Activated CD8-positive, alpha-beta T cell treated with anti-CD3 and anti-CD28 coated beads, Interleukin-2, amount 10 ng/mL, durations not matched to agents 7 days and 5 days (primary cell): ENCODE measurements at regions not wholly inside any gene's neighbourhood (a gene's known extent, or its start where the extent isn't known, plus 50 kb on each side); places are given as distances from the start of the nearest gene placed in this dataset.
"Not testable (repeated sequence)": the region's sequence is repeated elsewhere in the genome, so short reads cannot be mapped to it uniquely, and the experiment has no call there.

Experiments used
- ATAC-seq: fragments of 150-1000 bp; cut with Tn5 transposase; one replicate; pipeline ENCODE4 v1.10.0; 2021; ENCODE audit warnings: moderate library complexity
- CTCF ChIA-PET: fragments of 350-600 bp; sonication (Branson Sonifier 250); formaldehyde crosslinking; loops from one replicate; lab custom pipeline; 2021; ENCODE audit warnings: antibody characterized with exemption; lab: Charles Lee
- POLR2A ChIA-PET: fragments of 350-600 bp; sonication (Branson Sonifier 250); formaldehyde crosslinking; loops from one replicate; lab custom pipeline; 2021; ENCODE audit warnings: antibody characterized with exemption; lab: Charles Lee
- DNase-seq: peaks from one replicate; pipeline ENCODE4 v3.0.0-alpha.2; 2020
- H3K27ac Mint-ChIP-seq: one replicate; pipeline ENCODE4 v1.8.0; 2021; ENCODE audit warnings: mild to moderate bottlenecking, mixed read lengths
- H3K27me3 Mint-ChIP-seq: one replicate; pipeline ENCODE4 v1.8.0; 2021; ENCODE audit warnings: low read depth, mixed read lengths
- H3K36me3 Mint-ChIP-seq: one replicate; pipeline ENCODE4 v1.8.0; 2021; ENCODE audit warnings: low read depth, mixed read lengths
- H3K4me1 Mint-ChIP-seq: one replicate; pipeline ENCODE4 v1.8.0; 2021; ENCODE audit warnings: low read depth, mixed read lengths
- H3K4me3 Mint-ChIP-seq: one replicate; pipeline ENCODE4 v1.8.0; 2021; ENCODE audit warnings: mild to moderate bottlenecking, mixed read lengths
- H3K9me3 Mint-ChIP-seq: one replicate; pipeline ENCODE4 v1.8.0; 2022; ENCODE audit warnings: mixed read lengths; ENCODE audit not compliant: insufficient read depth

DNA sequence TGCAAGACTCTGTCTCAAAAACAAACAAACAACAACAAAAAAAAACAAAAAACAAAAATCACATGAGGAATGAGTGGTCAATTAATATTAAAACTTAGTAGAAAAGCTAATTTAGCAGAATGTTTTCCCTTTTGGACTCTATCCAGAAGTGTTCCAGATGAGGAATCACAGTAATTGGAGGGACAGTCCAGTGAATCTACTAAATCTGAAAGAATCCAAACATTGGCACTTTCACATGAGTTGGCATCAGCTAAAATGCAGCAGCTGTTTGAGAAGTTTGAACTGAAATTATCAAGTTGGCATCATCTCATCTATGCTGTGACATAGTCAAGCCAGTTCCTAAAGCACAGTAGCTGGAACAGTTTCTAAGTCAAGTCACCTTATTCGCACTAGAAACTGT lies 367.8 kb downstream of the PPP1R3A start:
- Mint-ChIP-seq H3K4me1 (no peaks in the 10 kb centered on the region), H3K27ac (no peak overlapping the region), H3K36me3 (no peaks in the 10 kb centered on the region), H3K4me3 (no peak overlapping the region), H3K9me3 (no peaks in the 10 kb centered on the region), H3K27me3 (no peaks in the 10 kb centered on the region)
- no peak for ATAC-seq
- DNase-seq, result no peak
- POLR2A ChIA-PET, result no interaction called here
- CTCF ChIA-PET, result no interaction called here

- DNase-seq (no peak), ATAC-seq (no peak)
- H3K4me1 Mint-ChIP-seq, result no peaks in the 10 kb centered on the region
- H3K27ac Mint-ChIP-seq, result no peak overlapping the region
- POLR2A ChIA-PET, result no interaction called here
- no peak overlapping the region for H3K4me3 Mint-ChIP-seq
- H3K9me3 Mint-ChIP-seq, result no peaks in the 10 kb centered on the region
- CTCF ChIA-PET, result no interaction called here
- no peaks in the 10 kb centered on the region for H3K36me3 Mint-ChIP-seq
- H3K27me3 Mint-ChIP-seq, result no peaks in the 10 kb centered on the region
Measured at GRCh38 chr7:113548561-113548960, 370.2 kb downstream of the PPP1R3A start.

GRCh38 chr7:113548137-113548536 lies 370.7 kb downstream of the PPP1R3A start:
- Mint-ChIP-seq H3K9me3 (no peaks in the 10 kb centered on the region), H3K27me3 (no peaks in the 10 kb centered on the region), H3K27ac (no peak overlapping the region), H3K4me3 (no peak overlapping the region), H3K4me1 (no peaks in the 10 kb centered on the region), H3K36me3 (no peaks in the 10 kb centered on the region)
- ChIA-PET CTCF (no interaction called here), POLR2A (no interaction called here)
- ATAC-seq (no peak), DNase-seq (no peak)

DNA sequence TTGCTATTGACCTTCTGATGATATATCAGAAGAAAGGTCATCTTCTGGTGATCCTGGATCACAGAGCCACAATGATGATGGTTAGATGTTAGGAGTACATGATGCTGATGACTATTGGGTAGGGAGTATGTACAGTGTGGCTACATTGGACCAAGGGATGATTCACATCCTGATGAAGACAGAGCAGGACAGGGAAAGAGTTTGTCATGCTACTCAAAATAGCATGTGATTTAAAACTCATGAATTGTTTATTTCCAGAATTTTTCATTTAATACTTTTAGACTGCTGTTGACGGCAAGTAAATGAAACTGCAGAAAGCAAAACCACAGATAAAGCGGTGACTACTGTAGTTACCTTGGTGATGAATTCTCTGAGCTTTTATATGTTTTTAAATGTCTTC lies 397.3 kb downstream of the PPP1R3A start:
- Mint-ChIP-seq H3K4me3 (no peak overlapping the region), H3K36me3 (no peaks in the 10 kb centered on the region), H3K27ac (no peak overlapping the region), H3K4me1 (no peaks in the 10 kb centered on the region), H3K27me3 (no peaks in the 10 kb centered on the region), H3K9me3 (no peaks in the 10 kb centered on the region)
- CTCF ChIA-PET, result no interaction called here
- POLR2A ChIA-PET, result no interaction called here
- DNase-seq, result no peak
- ATAC-seq, result no peak

DNA sequence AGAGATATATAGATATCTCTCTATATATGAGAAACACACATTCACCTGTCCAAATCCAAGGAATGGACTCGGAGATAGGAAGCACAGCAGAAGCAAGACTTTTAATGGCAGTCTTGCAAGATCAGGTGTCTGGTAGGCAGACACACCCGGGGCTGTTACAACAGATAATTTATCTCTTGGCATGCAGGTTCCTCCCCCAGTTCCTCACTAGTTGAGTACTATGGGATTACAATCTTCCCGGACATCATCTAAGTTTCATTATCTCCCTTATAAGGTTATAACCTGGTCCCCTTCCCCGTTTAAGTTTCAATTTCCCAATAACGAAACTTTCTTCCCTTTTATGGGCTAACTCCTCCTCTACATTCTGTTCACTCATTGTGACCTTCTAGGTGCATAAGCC lies 399.3 kb downstream of the PPP1R3A start:
- no peaks in the 10 kb centered on the region for H3K9me3 Mint-ChIP-seq
- ATAC-seq, result no peak
- no peak for DNase-seq

DNA sequence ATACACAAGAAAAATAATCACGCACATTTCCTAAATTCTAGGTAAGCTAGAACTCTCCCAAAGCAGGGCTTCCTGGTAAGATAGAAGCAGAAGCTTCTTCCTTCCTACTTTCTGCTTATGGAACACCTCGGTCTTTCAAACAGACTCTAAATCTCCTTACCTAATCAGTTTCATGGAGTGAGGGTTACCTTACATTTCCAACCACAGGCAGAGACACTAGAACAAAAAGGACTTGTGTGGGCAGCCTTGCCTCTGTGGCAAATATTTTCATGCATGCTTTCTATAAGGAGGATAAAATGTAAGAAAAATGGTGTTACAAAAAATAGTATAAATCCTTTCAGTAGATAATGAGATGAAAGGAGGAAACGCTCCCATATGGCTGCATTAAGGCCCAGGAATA lies 386.3 kb upstream of the SMIM30 start:
- H3K27ac Mint-ChIP-seq, result no peak overlapping the region
- ChIA-PET POLR2A (no interaction called here), CTCF (no interaction called here)
- no peak for ATAC-seq
- no peaks in the 10 kb centered on the region for H3K27me3 Mint-ChIP-seq
- no peak for DNase-seq
- no peaks in the 10 kb centered on the region for H3K36me3 Mint-ChIP-seq
- H3K4me3 Mint-ChIP-seq, result no peak overlapping the region
- no peaks in the 10 kb centered on the region for H3K4me1 Mint-ChIP-seq
- H3K9me3 Mint-ChIP-seq, result no peaks in the 10 kb centered on the region

More for the DNA sequence above, 399.3 kb downstream of the PPP1R3A start:
- CTCF ChIA-PET, result no interaction called here
- Mint-ChIP-seq H3K4me1 (no peaks in the 10 kb centered on the region), H3K4me3 (no peak overlapping the region), H3K36me3 (no peaks in the 10 kb centered on the region), H3K27ac (no peak overlapping the region), H3K27me3 (no peaks in the 10 kb centered on the region)
- POLR2A ChIA-PET, result no interaction called here

- Mint-ChIP-seq H3K4me3 (no peak overlapping the region), H3K9me3 (no peaks in the 10 kb centered on the region), H3K36me3 (no peaks in the 10 kb centered on the region), H3K27me3 (no peaks in the 10 kb centered on the region), H3K4me1 (no peaks in the 10 kb centered on the region), H3K27ac (no peak overlapping the region)
- ChIA-PET POLR2A (no interaction called here), CTCF (no interaction called here)
- no peak for DNase-seq
- ATAC-seq, result no peak
Measured at GRCh38 chr7:113504142-113504541, 385.8 kb upstream of the SMIM30 start.

GRCh38 chr7:113496586-113496985 lies 378.2 kb upstream of the SMIM30 start:
- H3K4me1 Mint-ChIP-seq, DNase-seq, POLR2A ChIA-PET, H3K4me3 Mint-ChIP-seq, H3K27me3 Mint-ChIP-seq, H3K36me3 Mint-ChIP-seq, CTCF ChIA-PET, ATAC-seq, H3K27ac Mint-ChIP-seq, H3K9me3 Mint-ChIP-seq: not testable (repeated sequence)

GRCh38 chr7:113494797-113495566 lies 376.6 kb upstream of the SMIM30 start:
- H3K9me3 Mint-ChIP-seq, H3K36me3 Mint-ChIP-seq, H3K27me3 Mint-ChIP-seq, H3K4me1 Mint-ChIP-seq, POLR2A ChIA-PET, ATAC-seq, H3K27ac Mint-ChIP-seq, CTCF ChIA-PET, H3K4me3 Mint-ChIP-seq, DNase-seq: not testable (repeated sequence)

GRCh38 chr7:113491305-113491704 lies 373.0 kb upstream of the SMIM30 start:
- no peaks in the 10 kb centered on the region for H3K4me1 Mint-ChIP-seq
- CTCF ChIA-PET, result no interaction called here

DNA sequence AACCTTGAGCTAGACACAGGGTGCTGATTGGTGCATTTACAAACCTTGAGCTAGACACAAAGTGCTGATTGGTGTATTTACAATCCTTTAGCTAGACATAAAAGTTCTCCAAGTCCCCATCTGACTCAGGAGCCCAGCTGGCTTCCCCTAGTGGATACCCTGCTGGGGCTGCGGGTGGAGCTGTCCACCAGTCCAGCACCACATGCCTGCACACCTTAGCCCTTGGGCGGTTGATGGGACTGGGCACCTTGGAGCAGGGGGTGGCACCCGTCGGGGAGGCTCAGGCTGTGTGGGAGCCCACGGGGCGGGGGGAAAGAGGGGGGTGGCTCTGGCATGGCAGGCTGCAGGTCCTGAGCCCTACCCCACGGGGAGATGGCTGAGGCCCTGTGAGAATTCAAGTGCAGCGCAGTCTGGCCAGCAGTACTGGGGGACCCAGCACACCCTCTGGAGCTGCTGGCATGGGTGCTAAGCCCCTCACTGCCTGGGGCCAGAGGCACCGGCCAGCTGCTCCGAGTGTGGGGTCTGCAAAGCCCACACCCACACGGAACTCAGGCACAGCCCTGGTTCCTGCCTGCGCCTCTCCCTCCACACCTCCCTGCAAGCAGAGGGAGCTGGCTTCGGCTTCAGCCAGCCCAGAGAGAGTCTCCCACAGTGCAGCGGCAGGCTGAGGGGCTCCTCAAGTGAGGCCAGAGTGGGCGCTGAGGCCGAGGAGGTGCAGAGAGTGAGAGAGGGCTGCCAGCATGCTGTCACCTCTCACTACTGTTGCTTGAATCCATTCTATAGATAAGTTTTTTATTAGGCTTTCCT lies 369.8 kb upstream of the SMIM30 start:
- ChIA-PET POLR2A (no interaction called here), CTCF (no interaction called here)
- H3K9me3 Mint-ChIP-seq, result peaks cover 2% of the 10 kb centered on the region
- no peak for DNase-seq
- H3K4me3 Mint-ChIP-seq, result no peak overlapping the region
- no peak for ATAC-seq
- H3K4me1 Mint-ChIP-seq, result no peaks in the 10 kb centered on the region
- H3K27ac Mint-ChIP-seq, result no peak overlapping the region
- H3K27me3 Mint-ChIP-seq, result no peaks in the 10 kb centered on the region
- no peaks in the 10 kb centered on the region for H3K36me3 Mint-ChIP-seq

More at GRCh38 chr7:113491305-113491704, 373.0 kb upstream of the SMIM30 start:
- H3K36me3 Mint-ChIP-seq, result no peaks in the 10 kb centered on the region
- ATAC-seq, result no peak
- peaks cover 2% of the 10 kb centered on the region for H3K9me3 Mint-ChIP-seq
- H3K27me3 Mint-ChIP-seq, result no peaks in the 10 kb centered on the region
- no peak for DNase-seq
- H3K4me3 Mint-ChIP-seq, result no peak overlapping the region
- no peak overlapping the region for H3K27ac Mint-ChIP-seq
- POLR2A ChIA-PET, result no interaction called here

DNA sequence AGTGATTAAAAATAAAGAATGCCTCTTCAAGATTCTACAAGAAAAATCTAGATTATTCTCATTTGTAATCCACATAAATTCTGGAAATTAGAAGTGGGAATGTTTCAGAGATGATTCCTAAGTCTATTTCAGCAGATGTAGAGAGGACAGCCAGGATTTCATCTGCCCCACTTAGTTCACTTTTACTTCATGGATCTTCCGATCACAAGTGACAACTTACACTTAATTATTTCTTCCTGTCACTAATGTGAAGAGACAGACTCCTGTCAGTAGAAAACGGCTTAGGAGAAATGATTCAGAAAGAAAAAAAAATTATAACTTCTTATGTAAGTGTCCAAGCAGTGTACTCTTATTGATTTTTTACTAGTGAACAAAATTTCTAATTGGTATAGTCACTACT lies 368.2 kb upstream of the SMIM30 start:
- H3K36me3 Mint-ChIP-seq, result no peaks in the 10 kb centered on the region
- ChIA-PET CTCF (no interaction called here), POLR2A (no interaction called here)
- DNase-seq (no peak), ATAC-seq (no peak)
- no peak overlapping the region for H3K4me3 Mint-ChIP-seq
- H3K27ac Mint-ChIP-seq, result no peak overlapping the region
- H3K27me3 Mint-ChIP-seq, result no peaks in the 10 kb centered on the region
- no peaks in the 10 kb centered on the region for H3K4me1 Mint-ChIP-seq
- peaks cover 2% of the 10 kb centered on the region for H3K9me3 Mint-ChIP-seq
